Uterus (tissue), 3 donors: ENCODE measurements at regions not wholly inside any gene's neighbourhood (a gene's known extent, or its start where the extent isn't known, plus 50 kb on each side); places are given as distances from the start of the nearest gene placed in this dataset.

Source experiments
- DNase-seq, 2 donors: peaks; one replicate each; pipeline ENCODE4 v3.0.0-alpha.2; 2019 to 2020
- H3K27ac ChIP-seq, 2 donors: fragments of 200-600 bp; sonication (generic); 1 replicate in 1 of 2; 2 replicates in 1 of 2; pipeline ENCODE4 v1.5.1; 2016 to 2018
- H3K27me3 ChIP-seq, 2 donors: fragments of 200-600 bp; sonication (generic); one replicate each; pipeline ENCODE4 v1.5.1; 2018 to 2019; ENCODE audit warnings: control low read depth in 1 of 2
- H3K36me3 ChIP-seq, 2 donors: fragments of 200-600 bp; sonication (generic); one replicate each; pipeline ENCODE4 v1.5.1; 2019; ENCODE audit warnings: control low read depth in 1 of 2
- H3K4me1 ChIP-seq, 2 donors: fragments of 200-600 bp; sonication (generic); one replicate each; pipeline ENCODE4 v1.5.1; 2018 to 2019; ENCODE audit warnings: control low read depth in 1 of 2
- H3K4me3 ChIP-seq, 2 donors: fragments of 200-600 bp; sonication (generic); 1 replicate in 1 of 2; 2 replicates in 1 of 2; pipeline ENCODE4 v1.5.1; 2018 to 2019; ENCODE audit warnings: mild to moderate bottlenecking in 1 of 2
- H3K9me3 ChIP-seq, 2 donors: fragments of 200-600 bp; sonication (generic); one replicate each; pipeline ENCODE4 v1.5.1; 2019; ENCODE audit warnings: control low read depth in 1 of 2
- POLR2A ChIP-seq, 2 donors: fragments of 450-650 bp; IDR thresholded peaks; one replicate each; pipeline ENCODE4 v1.6.1; 2016; ENCODE audit warnings: antibody characterized with exemption in 2 of 2, mild to moderate bottlenecking in 1 of 2, moderate library complexity in 1 of 2
- intact Hi-C: fragments of 100-400 bp; cut with DNase I; formaldehyde crosslinking; loops from one replicate; pipeline ENCODE4 v1.15.1; 2023; ENCODE audit warnings: low total_unique reads
- TF ChIP-seq, protein P1 (sequence below), 4 experiments: fragments of 200-600 bp in 2 of 4; fragments of 450-650 bp in 2 of 4; sonication (generic) in 2 of 4; IDR thresholded peaks; one replicate each; pipeline ENCODE4 v1.5.1; 2016 to 2019; ENCODE audit warnings: antibody characterized with exemption in 4 of 4, mild to moderate bottlenecking in 2 of 4, moderate library complexity in 1 of 4
- donor health status: DM: yes; HTN: yes; CAD: no.

DNA sequence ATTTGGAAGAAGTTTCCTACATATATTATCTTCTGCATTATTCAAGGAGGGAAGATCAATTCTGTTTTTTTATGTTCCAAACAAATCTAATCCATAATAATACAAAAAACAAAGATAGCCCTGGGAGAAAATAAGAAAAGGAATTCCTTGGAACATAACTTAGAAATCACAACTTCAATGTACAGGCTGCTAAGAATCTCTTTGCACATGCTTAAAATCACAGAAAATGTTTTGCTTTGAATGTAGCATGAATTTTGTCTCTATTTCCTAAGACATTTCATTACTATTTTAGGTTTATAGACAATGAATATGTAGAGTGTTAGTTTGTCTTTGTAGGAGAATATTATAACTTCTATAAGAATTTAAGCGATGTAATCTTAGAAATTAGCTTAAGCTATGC is 700.1 kb downstream of the RNF144B start:
- intact Hi-C loops = no loop called here
- Histone ChIP-seq H3K27ac (no peak overlapping the region), H3K4me3 (no peak overlapping the region), H3K27me3 (no peaks in the 10 kb centered on the region), H3K9me3 (no peaks in the 10 kb centered on the region), H3K4me1 (no peaks in the 10 kb centered on the region), H3K36me3 (no peaks in the 10 kb centered on the region)
- TF ChIP-seq POLR2A (IDR thresholded peaks at IDR 0.05) = no peak
- TF ChIP-seq, protein P1, sequence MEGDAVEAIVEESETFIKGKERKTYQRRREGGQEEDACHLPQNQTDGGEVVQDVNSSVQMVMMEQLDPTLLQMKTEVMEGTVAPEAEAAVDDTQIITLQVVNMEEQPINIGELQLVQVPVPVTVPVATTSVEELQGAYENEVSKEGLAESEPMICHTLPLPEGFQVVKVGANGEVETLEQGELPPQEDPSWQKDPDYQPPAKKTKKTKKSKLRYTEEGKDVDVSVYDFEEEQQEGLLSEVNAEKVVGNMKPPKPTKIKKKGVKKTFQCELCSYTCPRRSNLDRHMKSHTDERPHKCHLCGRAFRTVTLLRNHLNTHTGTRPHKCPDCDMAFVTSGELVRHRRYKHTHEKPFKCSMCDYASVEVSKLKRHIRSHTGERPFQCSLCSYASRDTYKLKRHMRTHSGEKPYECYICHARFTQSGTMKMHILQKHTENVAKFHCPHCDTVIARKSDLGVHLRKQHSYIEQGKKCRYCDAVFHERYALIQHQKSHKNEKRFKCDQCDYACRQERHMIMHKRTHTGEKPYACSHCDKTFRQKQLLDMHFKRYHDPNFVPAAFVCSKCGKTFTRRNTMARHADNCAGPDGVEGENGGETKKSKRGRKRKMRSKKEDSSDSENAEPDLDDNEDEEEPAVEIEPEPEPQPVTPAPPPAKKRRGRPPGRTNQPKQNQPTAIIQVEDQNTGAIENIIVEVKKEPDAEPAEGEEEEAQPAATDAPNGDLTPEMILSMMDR (IDR thresholded peaks at IDR 0.05) = no peak
- no peak for DNase-seq

DNA sequence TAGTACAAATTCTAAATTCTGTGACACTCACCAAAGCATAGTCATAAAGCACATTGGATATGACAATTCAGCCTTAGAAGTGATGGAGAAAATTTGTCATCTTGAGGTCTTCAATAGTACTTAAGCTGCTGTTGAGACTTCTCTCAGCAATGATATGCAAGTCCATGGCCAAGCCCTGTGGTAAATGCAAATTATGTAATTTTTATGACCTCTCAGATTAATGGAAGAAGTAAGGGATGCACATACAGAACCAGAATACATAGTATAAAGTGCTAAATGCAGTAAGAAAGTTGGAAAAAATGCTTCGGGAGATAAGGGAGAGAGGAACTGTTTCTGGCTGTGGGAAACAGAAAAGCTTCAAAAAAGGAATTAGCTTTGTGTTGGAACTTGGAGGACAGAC is 700.7 kb downstream of the RNF144B start:
- DNase-seq = no peak
- Histone ChIP-seq H3K27ac (no peak overlapping the region), H3K4me1 (no peaks in the 10 kb centered on the region), H3K9me3 (no peaks in the 10 kb centered on the region), H3K4me3 (no peak overlapping the region), H3K27me3 (no peaks in the 10 kb centered on the region), H3K36me3 (no peaks in the 10 kb centered on the region)
- TF ChIP-seq, protein P1 (IDR thresholded peaks at IDR 0.05) = no peak
- TF ChIP-seq POLR2A (IDR thresholded peaks at IDR 0.05) = no peak
- intact Hi-C loops = no loop called here

DNA sequence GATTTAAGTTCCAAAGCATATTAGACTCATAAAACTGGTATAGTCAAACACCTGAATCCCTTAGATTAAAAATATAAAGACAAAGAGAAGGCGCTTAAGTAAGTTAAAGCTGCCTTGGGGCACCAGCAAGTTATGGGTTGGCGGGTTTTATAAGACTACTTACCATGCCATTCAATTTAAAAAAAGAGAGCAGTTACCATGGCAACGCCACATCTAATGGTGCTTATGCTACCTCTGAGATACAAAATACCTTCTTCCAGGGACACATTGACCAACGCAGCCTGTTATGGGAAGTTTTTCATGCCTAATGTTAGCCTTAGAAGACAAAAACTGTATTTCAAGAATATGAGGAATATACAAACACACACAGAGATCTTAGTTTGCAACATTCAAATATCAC is 713.6 kb downstream of the RNF144B start:
- H3K27me3 ChIP-seq = no peaks in the 10 kb centered on the region
- no peaks in the 10 kb centered on the region for H3K9me3 ChIP-seq
- no peak for DNase-seq
- no peak overlapping the region for H3K27ac ChIP-seq
- intact Hi-C loops = no loop called here
- no peak overlapping the region for H3K4me3 ChIP-seq
- TF ChIP-seq, protein P1 (IDR thresholded peaks at IDR 0.05) = no peak
- no peak for TF ChIP-seq POLR2A (IDR thresholded peaks at IDR 0.05)
- H3K36me3 ChIP-seq = no peaks in the 10 kb centered on the region
- H3K4me1 ChIP-seq = no peaks in the 10 kb centered on the region

DNA sequence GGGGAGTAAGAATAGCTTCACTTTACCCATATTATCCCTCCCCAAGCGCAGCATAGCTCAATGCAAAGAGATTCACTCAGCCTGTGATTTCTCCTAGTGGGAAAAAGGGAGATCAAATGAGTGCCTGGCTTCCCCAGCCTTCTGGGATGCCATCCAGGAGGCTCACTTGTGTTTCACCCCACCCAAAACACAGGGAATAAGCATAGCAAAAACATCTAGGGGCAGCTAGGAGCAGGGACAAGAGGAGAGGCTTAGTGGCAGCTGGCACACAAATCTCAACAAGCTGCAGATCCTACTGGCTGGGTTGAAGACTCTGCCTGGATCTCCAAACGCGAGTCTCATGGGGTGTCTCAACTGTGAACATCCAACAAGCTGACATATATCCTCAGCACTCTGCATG is 715.8 kb downstream of the RNF144B start:
- Histone ChIP-seq H3K36me3 (no peaks in the 10 kb centered on the region), H3K9me3 (no peaks in the 10 kb centered on the region), H3K4me3 (no peak overlapping the region), H3K27ac (no peak overlapping the region), H3K27me3 (no peaks in the 10 kb centered on the region), H3K4me1 (no peaks in the 10 kb centered on the region)
- no peak for DNase-seq
- TF ChIP-seq, protein P1 (IDR thresholded peaks at IDR 0.05) = no peak
- TF ChIP-seq POLR2A (IDR thresholded peaks at IDR 0.05) = no peak
- intact Hi-C loops = no loop called here

DNA sequence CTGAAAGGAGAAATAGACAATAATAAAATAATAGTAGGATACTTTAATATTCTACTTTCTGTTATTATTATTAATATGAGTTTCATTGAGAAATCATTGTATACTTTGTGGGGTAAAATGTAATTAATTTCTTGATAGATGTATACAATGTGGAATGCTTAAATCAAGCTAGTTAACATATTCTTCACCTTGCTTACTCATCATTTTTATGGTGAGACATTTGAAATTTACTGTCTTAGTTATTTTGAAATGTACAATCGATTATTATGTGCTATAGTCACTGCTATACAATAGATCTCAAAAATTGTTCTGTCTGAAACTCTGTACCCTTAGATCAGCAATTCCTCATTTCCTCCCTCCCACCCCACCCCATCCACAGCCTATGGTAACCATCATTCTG is 720.3 kb downstream of the RNF144B start:
- Histone ChIP-seq H3K36me3 (no peaks in the 10 kb centered on the region), H3K4me1 (no peaks in the 10 kb centered on the region), H3K9me3 (no peaks in the 10 kb centered on the region), H3K27ac (no peak overlapping the region), H3K27me3 (no peaks in the 10 kb centered on the region), H3K4me3 (no peak overlapping the region)
- no peak for DNase-seq
- intact Hi-C loops = no loop called here
- TF ChIP-seq, protein P1 (IDR thresholded peaks at IDR 0.05) = no peak
- TF ChIP-seq POLR2A (IDR thresholded peaks at IDR 0.05) = no peak
